DMS79 (cell line): ENCODE measurements at regions not wholly inside any gene's neighbourhood (a gene's known extent, or its start where the extent isn't known, plus 50 kb on each side); places are given as distances from the start of the nearest gene placed in this dataset.

Experiments
- DNase-seq: peaks from one replicate; lab custom pipeline; 2025; lab: John Stamatoyannopoulos, UW

DNA sequence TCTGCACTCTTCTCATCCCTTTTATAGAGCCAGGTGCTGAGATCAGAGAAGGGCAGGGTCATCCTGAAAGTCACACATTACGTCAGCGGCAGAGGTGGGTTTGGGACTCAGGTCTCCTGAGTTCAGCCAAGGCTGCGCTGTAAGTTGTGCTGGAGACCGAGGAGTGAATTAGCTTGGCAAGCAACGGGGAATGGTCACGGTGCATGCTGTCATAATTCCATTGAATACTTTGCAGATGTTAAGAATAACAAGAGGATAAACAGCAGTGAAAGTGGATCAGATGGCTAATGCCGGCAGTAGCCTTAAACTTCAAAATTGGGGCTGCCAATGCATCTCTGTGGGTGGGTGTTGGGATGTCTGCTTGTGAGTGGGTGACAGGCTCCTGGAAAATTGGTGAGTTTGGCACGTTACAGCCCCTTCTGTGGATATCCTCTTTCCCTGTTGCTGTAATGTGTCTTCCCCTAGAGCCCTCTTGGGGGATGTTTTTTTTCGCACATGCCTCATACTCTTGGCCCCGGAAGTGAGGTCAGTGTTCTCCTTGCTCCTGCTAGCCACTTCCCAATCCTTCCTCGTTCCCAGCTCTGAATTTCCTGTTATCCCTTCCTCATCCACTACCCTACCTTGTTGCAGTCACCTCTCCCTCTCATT lies 287.1 kb upstream of the SRRM4 start:
- no peak for DNase-seq

DNA sequence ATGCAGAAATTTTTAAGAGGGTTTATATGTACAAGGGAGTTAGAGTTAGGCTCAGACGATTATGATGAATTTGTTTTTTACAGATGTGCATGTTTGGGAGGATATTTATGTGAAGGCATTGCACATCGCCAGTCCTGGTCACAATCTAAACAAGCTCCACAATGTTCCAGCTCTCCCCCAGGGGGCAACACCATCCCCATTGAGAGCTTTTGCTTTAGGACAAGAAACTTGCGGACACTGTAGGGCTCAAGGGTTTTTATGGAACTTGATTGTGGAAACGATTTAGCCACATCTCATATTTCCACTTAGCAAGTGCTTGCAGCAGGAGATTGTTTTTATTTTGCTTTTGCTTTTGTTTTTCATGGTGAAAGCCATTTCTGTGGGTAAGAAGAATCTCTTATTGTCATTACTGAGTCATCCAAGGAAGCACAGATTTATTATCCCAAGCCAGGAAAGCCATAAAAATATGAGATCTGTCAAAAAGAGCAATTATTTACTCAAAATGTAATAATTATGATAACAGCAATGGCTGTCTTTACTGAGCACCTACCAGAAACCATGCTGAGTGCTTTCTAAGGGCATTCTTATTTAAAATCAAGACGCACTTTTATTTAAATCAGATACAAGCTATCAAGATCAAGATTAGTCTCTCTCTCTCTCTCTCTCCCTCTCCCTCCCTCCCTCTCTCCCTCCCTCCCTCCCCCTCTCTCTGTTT lies 276.7 kb upstream of the SRRM4 start:
- DNase-seq: peak; percentile 57

DNA sequence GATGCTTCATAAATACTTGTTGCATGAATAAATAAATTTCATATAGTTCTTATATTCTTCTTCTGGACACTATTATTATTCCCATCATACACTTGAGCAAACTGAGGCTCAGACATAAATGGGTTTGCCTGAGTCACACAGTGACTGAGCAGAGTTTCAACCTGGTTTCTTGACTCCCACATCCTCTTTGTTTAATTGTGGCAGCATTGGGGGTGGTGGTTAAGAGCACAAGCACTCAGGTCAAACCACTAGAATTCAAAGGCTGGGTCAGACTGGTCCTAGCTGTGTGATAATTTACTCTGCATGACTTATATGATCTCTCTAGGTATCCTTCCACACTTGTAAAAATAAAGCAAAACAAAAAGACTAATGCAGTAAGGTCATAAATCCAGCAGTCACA lies 274.9 kb upstream of the SRRM4 start:
- no peak for DNase-seq

DNA sequence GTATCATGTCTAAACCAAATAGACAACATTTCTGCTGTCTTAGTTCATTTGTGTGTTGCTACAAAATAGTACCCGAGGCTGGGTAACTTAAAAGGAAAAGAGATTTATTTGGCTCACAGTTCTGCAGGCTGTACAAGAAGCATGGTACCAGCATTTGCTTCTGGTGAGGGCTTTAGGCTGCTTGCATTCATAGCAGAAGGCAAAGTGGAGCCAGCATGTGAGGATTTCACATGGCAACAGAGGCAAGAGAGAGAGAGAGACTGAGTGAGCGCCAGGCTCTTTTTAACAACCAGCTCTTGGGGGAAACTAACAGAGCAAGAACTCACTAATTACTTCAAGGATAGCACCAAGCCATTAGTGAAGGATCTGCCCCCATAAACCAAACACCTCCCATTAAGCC lies 271.4 kb upstream of the SRRM4 start:
- no peak for DNase-seq

DNA sequence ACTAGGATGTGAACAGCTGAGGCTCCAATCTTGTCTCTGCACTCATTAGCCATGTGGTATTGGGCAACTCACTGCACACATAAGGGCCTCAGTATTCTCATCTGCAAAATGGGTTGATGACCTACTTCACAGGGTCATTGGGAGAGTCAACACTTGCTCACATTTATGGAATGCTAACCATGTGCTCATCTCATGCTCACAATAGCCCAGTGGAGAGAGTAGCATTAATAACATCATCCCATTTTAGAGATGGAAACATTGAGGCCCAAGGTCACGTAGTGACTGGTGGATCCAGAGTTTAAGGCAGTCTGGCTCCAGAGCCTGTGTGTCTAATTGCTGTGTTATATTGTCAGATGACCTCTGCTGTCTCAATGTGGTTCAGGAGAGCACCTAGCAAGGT lies 270.2 kb upstream of the SRRM4 start:
- DNase-seq: no peak

DNA sequence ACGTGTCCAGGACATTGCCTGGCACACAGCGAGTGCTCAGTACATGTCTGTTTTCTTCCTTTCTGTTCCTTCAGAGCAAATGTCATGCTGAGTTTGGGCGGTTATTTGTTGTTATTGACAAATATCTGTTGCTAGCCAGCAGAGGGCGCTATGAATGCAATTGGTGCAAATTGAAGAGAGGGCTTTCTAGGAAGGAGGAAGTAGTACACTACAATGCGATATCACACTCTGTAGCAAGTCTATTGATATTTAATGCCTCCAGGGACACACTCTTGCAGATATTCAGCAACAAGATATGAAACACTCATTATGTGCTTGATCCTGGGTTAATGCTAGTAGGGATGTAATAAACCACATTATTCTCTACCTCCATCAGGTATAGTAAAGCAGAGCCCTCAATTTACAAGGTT lies 267.3 kb upstream of the SRRM4 start:
- no peak for DNase-seq

DNA sequence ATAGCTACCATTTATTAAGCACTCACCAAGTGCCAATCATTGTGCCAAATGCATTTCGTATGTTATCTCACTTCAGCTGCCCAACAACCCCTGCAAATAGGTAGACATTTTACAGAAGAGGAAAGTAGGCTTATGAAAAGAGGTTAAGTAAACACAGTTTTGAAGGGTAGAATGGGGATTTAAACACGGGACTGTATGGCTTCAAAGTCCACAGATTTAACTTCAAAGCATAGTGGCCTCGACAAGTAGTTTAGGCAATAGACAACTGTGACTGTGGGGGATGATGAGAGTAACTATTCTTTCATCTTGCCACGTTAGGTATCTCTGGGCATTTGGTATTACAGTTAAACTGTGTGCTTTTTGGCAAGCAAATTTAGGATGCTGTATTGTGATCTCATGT lies 266.8 kb upstream of the SRRM4 start:
- no peak for DNase-seq

DNA sequence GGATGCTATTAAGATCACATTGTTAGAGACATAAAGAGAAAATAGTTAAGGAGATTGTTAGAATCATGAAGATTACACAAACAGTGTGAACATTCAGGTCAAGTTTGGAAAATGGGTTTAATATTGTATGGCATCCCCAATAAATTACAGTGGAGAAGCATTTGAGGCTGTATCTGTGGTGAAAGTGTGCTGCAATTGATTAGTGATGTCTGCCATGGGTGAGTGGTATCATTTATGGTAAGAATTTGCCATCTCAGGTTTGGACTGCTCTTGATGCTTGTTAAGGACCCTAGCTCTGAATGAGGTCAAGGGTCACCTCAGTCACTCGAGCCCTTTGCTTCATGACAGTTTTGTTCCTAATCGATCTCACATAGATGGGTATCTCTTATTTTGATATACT lies 265.7 kb upstream of the SRRM4 start:
- no peak for DNase-seq

DNA sequence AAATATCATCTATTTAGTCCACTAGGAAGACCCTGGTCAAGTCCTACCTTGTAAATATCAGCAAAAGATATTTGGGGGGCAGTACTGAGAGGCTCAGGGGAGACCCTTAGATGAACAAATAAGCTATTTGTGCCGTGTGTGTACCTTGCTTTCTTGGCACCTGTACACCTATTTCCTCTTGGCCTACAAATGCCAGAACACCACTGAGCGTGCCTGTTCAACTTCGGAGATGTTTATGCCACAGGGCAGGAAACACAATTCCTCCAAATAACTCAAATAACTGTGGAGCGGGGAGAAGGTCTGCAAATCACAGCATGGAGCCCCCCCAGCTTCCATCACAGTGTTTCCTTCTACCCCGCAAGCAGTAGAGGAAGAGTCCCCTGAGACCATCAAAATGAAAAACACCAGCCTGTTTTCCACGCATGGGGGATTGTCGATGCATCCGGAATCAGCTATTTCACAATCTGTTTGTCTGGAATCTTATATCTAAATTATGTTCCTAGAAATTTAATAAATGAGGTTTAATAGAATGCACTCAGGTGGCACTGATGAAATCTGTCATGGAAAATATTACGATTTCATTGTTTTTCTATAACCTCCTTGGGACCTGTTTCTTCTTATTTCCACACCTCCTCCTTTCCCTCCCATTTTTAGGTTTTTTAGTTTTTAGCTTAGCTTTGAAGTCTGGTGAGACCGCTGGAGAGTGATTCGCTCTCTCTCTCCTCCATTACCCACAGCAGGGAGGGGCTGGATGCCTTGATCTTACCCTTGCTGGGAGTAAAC lies 254.0 kb upstream of the SRRM4 start:
- no peak for DNase-seq

DNA sequence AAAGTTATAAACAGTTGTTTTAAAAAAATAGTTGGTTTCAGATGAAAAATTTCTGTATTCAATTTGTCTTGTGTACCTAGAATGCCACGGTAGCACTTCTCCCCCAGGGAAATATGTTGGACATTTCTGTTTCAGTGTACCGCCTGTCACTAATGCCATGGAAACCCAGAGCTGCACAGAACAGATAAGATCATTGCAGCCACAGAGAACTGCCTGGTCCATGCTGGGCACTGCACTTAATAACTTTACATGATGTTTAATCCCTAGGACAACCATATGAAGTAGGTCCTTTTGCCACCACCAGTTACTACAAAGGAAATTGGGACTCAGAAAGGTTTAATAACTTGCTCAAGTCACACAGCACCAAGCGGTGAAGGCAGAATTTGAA lies 253.4 kb upstream of the SRRM4 start:
- DNase-seq: no peak

DNA sequence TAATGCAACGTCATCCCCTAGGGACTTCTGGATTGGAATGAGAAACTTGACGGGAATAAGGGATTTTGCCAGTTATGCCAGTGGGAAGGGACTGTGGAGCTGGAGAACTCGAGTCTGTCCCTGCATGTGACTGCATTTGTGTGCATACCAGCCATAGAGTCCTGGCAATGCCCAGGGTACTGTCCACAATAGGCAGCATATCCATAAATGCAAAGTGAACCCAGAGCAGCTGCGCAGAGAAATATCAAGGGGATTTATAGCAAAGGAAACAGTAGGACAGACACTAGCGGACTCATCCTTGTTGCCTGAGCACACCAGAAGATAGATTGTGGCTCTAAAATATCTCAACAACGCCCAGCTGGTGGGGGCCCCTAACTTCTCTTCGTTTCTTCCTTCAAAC lies 247.1 kb upstream of the SRRM4 start:
- DNase-seq: no peak

DNA sequence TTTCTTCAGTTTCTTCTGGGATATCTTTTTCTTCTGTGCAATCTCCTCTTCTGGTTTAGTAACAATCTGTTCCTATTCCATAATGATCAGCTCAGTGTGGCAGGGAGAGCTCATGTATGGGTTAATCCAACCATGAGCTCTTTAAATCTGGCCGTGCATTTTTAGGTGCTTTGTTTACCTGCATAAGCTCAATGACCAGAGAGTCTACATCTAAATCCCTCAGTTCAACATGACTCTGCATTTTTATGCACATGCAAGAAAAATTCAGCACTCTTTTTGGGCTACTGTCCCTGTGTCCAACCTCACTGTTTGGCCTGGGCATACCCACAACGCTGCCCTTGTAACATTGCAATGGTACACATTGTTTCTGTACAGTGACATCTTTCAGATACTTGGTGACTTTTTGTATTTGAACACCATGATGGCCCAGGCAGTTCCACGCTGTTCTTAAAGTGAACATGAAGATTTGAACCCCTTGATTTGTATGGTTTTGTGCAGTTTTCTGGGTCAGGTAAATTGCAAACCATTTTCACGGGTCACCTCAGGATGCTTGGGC lies 243.3 kb upstream of the SRRM4 start:
- DNase-seq: no peak

DNA sequence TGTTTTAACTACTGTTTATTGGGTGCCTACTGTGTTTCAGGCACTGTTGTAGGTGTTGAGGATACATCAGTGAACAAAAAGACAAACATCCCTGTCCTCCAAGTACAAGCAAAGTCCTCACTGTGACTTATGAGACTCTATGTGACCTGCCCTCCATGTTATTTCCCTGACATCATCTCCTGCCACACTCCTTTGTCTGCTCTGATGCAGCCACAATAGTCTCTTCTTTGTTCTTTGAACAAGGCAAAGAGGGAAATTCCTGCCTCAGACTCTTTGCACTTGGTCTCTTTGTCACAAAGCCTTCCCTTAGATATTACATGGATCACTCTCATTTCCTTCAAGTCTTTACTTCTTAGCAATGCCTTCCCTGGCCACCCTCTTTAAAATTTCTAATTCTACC lies 240.1 kb upstream of the SRRM4 start:
- no peak for DNase-seq

DNA sequence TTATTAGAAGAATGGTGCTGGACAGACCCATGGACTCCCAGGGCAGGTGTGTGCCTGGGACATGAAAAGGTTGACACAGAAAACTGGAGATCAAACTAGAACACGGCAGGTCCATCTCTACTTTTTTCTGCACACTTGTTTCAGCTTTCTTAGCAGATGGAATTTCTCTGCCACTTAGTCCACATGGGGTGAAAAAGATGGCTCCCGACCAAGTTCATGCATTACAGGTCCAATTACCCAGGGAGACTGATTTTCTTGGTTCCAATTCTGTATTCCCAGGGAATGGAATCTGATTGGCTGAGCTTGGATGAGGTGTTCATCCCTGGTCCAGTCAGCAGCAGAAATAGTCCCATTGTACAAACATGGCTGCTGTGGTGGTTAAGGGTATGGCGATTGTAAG lies 238.9 kb upstream of the SRRM4 start:
- no peak for DNase-seq

DNA sequence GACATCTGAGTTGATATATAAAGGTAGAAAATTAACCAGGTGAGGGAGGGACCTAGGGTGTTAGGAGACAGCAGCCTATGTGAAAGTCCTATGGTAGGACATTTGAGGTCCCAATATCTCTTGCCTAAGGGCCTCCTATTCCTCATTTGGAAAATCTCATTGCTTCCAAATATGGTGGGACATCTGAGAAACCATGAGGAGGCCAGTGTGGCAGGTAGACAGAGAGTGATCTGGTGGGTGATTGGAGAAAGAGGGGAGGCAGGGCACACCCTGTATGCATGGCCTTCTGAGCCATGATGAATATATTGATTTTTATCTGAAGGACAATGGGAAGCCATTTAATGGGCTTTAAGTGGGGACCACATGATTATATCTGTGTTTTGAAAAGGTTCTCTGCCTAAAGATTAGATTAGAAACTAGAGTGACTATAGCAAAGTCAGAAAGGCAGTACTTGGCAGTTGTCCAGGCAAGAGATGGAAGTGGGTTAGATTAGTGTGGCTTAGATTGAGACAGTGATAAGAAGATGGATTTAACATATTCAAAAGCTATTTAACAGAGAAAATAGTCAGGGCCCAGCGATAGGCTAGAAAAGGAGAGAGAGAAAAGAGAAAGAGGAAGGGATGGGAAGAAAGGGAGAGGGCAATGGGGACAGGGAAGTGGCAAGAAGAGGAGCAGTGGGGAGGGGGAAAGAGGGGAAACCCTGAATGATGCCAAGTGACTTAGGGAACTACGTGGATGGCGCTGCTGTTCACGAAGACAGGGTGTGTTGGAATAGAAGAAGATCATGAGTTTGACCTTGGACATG lies 237.2 kb upstream of the SRRM4 start:
- DNase-seq: no peak

DNA sequence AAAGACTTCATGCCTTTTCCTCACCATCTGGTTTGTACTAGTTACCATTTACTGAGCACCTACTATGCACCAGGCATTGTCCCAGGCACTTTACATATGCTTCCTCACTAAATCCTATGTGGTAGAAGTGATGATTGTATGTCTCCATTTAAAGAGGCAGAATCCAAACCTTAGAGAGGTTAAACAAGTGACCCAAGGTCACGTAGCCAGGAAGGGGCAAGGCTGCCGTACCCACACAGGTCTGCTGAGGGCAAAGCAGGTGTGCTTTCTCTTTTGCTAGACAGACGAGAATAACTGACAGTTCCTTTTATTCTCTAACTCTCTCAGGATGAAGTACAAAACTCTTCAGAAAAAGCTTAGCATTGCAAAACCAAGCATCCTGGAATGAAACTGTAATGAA lies 235.2 kb upstream of the SRRM4 start:
- DNase-seq: no peak

DNA sequence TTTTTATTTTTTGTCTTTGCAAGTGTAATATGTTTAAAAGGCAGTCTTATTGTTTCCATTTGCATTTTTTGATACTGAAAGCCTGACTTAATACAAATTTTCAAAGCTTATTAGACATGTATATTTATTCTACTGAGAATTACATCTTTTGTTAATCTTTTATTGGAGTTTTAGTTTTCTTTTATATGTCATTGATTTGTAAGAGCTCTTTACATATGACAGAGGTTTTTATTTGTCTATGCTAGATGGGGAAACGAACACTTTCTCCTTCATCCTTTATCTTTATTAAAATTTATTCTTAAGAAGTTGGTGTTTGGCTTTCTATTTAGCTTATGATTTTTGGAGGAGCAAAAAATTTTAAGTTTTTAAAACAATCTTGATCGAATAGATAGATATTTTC lies 234.4 kb upstream of the SRRM4 start:
- no peak for DNase-seq

DNA sequence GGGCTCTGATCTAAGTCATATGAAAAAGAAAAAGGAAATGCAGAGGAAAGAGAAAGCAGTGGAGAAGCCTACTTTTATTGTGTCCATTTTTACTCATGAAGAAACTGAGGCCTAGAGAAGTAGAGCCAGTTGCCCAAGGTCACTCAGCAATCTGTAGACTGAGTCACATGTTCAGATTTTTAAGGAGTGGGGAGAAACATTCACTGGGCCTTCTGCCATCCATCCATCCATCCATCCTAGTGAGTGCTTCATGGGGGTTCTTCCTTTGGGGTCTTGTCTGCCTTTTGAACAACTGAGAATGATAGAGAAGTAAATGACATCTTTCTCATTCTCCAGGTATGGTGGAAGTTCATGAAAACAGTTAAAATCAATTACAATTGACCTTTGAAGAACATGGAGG lies 233.6 kb upstream of the SRRM4 start:
- no peak for DNase-seq

DNA sequence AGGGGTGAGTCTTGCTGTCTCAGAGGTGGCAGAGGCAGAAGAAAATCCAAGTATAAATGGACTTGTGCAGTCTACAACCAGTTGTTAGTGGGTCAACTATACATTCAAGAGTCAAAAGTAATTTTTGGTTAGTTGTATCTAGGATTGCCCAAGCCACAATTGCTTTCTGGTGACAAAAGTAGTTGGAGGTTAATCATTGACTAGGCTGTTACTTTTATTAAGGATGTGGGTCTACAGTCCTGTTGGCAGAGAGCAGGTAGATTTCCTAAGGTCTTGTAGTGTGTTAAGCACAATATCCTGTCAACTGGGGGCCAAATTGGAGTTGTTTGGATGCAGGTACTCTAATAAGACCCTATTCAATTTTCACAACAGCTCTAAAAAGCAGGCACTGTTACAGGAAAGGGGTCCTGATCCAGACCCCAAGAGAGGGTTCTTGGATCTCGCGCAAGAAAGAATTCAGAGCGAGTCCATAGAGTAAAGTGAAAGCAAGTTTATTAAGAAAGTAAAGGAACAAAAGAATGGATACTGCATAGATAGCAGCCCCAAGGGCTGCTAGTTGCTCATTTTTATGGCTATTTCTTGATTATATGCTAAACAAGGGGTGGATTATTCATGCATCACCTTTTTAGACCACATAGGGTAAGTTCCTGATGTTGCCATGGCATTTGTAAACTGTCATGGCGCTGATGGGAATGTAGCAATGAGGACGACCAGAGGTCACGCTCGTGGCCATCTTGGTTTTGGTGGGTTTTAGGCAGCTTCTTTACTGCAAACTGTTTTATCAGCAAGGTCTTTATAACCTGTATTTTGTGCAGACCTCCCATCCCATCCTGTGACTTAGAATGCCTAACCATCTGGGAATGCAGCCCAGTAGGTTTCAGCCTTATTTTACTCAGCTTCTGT lies 232.6 kb upstream of the SRRM4 start:
- DNase-seq: no peak

DNA sequence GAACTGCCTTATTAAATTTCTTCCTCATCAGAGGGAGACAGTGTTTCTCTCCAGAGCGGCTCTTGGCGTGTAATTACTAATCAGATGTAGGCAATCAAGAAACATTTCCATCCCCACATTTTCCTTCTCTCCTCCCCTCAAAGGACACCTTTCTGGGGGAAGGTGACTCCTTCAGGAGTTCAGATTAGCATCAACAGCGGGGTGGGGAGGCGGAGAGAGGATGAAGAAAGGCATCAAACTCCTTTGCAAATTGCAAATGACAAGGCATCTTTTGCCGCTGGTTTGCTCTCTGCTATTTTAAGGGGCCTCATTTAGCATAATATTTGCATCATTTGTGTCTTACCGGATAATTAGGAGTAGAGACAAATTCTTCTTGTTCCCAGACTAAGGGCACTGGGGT lies 231.7 kb upstream of the SRRM4 start:
- DNase-seq: no peak

DNA sequence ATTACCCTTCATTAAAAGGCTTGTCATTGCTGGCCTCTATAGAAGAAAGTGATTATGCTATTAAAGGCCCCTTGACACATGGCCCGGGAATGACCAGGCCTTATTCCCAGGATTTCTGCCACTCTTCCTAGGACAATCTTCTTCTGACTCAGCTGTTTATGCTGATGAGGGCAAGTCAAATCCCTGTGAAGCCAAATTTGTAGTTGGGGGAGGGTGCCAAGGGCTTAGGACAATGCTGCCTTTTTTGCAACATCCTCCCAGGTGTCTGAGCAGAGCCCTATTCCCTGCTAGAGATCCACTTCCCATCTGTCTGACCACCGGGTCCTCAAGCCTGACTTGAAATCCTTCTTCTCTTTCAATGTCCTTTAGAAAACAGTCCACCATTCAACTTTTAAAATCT lies 230.7 kb upstream of the SRRM4 start:
- no peak for DNase-seq
